ENCODE measurements at regions not wholly inside any gene's neighbourhood (a gene's known extent, or its start where the extent isn't known, plus 50 kb on each side); places are given as distances from the start of the nearest gene placed in this dataset.

DNA sequence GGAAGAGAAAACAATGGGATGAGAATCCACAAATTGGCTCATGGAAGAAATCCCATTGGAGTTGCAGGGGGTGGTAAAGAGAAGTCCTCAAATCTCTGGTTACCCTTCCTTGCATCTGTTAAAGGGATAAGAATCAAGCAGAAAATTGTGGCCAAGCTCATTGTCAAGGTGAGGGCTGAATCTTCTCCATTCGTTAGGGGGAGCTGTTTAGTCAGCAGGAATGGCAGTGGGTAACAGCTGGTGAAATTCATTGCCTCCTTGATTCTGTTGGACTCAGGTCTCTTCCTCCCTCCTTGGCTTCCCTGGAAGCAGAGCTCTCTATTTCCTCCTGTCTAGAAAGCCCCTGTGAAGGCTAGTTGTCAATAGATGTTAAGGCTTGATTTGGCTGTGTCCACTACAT is 343.1 kb upstream of the SEMA6D start:
- TF ChIP-seq POLR2A (IDR thresholded peaks at IDR 0.05; ENCODE audit: low read depth, low read length) (no peak), POLR2AphosphoS5 (IDR thresholded peaks at IDR 0.05; ENCODE audit: low read depth, low read length) (no peak)

All from GM12892 (cell line).